SK-N-SH treated with all-trans-retinoic acid at 6 μM for 48 hours (cell line): ENCODE measurements at regions not wholly inside any gene's neighbourhood (a gene's known extent, or its start where the extent isn't known, plus 50 kb on each side); places are given as distances from the start of the nearest gene placed in this dataset.

Source experiments
- ATAC-seq: fragments of 200-7000 bp; cut with Tn5 transposase; 3 replicates; pipeline ENCODE4 v1.9.1; 2020; ENCODE audit warnings: mild to moderate bottlenecking, moderate library complexity
- ARNTL ChIP-seq: fragments of 450-650 bp; formaldehyde crosslinking; IDR thresholded peaks from 2 replicates; pipeline ENCODE4 v1.5.0; 2020; ENCODE audit warnings: low read depth, mild to moderate bottlenecking, moderate library complexity, borderline replicate concordance
- CREB5 ChIP-seq: fragments of 250-450 bp; sonication (Bioruptor Pico); IDR thresholded peaks from 2 replicates; pipeline ENCODE4 v1.5.1; 2020; ENCODE audit warnings: low read depth, mild to moderate bottlenecking, moderate library complexity
- CSDC2 ChIP-seq: fragments of 250-450 bp; sonication (Bioruptor Pico); IDR thresholded peaks from 2 replicates; pipeline ENCODE4 v1.5.0; 2020; ENCODE audit warnings: mild to moderate bottlenecking, moderate library complexity
- ESRRG ChIP-seq: fragments of 250-450 bp; sonication (Bioruptor Pico); IDR thresholded peaks from 2 replicates; pipeline ENCODE4 v1.6.1; 2021; ENCODE audit warnings: mild to moderate bottlenecking
- GLIS3 ChIP-seq: fragments of 250-450 bp; sonication (Bioruptor Pico); IDR thresholded peaks from 2 replicates; pipeline ENCODE4 v1.5.0; 2020; ENCODE audit warnings: mild to moderate bottlenecking, moderate library complexity
- ISL1 ChIP-seq: fragments of 250-450 bp; sonication (Bioruptor Pico); IDR thresholded peaks from 2 replicates; pipeline ENCODE4 v2.1.2; 2022; ENCODE audit warnings: mild to moderate bottlenecking, moderate library complexity
- OSR1 ChIP-seq: fragments of 250-450 bp; sonication (Bioruptor Pico); IDR thresholded peaks from 2 replicates; pipeline ENCODE4 v1.8.0; 2022; ENCODE audit warnings: moderate library complexity, mild to moderate bottlenecking, inconsistent platforms
- PATZ1 ChIP-seq: fragments of 250-450 bp; sonication (Bioruptor Pico); IDR thresholded peaks from 2 replicates; pipeline ENCODE4 v1.8.0; 2020; ENCODE audit warnings: mild to moderate bottlenecking, moderate library complexity, borderline replicate concordance
- PPARA ChIP-seq: fragments of 250-450 bp; sonication (Bioruptor Pico); IDR thresholded peaks from 2 replicates; pipeline ENCODE4 v1.5.0; 2020; ENCODE audit warnings: mild to moderate bottlenecking, borderline replicate concordance
- RARB ChIP-seq: fragments of 250-450 bp; sonication (Bioruptor Pico); IDR thresholded peaks from 2 replicates; pipeline ENCODE4 v1.8.0; 2021; ENCODE audit warnings: mild to moderate bottlenecking, moderate library complexity
- SNAI2 ChIP-seq: fragments of 250-450 bp; sonication (Bioruptor Pico); IDR thresholded peaks from 2 replicates; pipeline ENCODE4 v1.5.0; 2020; ENCODE audit warnings: mild to moderate bottlenecking, moderate library complexity
- TCF4 ChIP-seq: fragments of 250-450 bp; sonication (Bioruptor Pico); IDR thresholded peaks from 2 replicates; pipeline ENCODE4 v1.8.0; 2021; ENCODE audit warnings: mild to moderate bottlenecking, moderate library complexity, borderline replicate concordance
- TOX ChIP-seq: fragments of 250-450 bp; sonication (Bioruptor Pico); IDR thresholded peaks from 2 replicates; pipeline ENCODE4 v1.8.0; 2021; ENCODE audit warnings: mild to moderate bottlenecking, moderate library complexity, borderline replicate concordance
- ZC3H10 ChIP-seq: fragments of 250-450 bp; sonication (Bioruptor Pico); IDR thresholded peaks from 2 replicates; pipeline ENCODE4 v1.5.1; 2021; ENCODE audit warnings: mild to moderate bottlenecking, moderate library complexity
- ZFP3 ChIP-seq: fragments of 250-450 bp; sonication (Bioruptor Pico); IDR thresholded peaks from 2 replicates; pipeline ENCODE4 v1.5.0; 2020; ENCODE audit warnings: mild to moderate bottlenecking, moderate library complexity
- ZFP30 ChIP-seq: fragments of 450-650 bp; formaldehyde crosslinking; IDR thresholded peaks from 2 replicates; pipeline ENCODE4 v1.5.0; 2022; ENCODE audit warnings: mild to moderate bottlenecking, moderate library complexity
- ZNF70 ChIP-seq: fragments of 450-650 bp; formaldehyde crosslinking; IDR thresholded peaks from 2 replicates; pipeline ENCODE4 v1.5.0; 2020; ENCODE audit warnings: mild to moderate bottlenecking, moderate library complexity
- ZNF8 ChIP-seq: fragments of 450-650 bp; formaldehyde crosslinking; IDR thresholded peaks from 2 replicates; pipeline ENCODE4 v1.5.0; 2020; ENCODE audit warnings: mild to moderate bottlenecking, moderate library complexity
- TF ChIP-seq, protein P1 (sequence below): fragments of 250-450 bp; sonication (Bioruptor Pico); IDR thresholded peaks from 2 replicates; pipeline ENCODE4 v1.5.0; 2020; ENCODE audit warnings: mild to moderate bottlenecking, moderate library complexity
- TF ChIP-seq, protein P2 (sequence below): fragments of 250-450 bp; sonication (Bioruptor Pico); IDR thresholded peaks from 2 replicates; pipeline ENCODE4 v1.8.0; 2021; ENCODE audit warnings: low read depth, mild to moderate bottlenecking, moderate library complexity, borderline replicate concordance

- TF ChIP-seq, protein P1, sequence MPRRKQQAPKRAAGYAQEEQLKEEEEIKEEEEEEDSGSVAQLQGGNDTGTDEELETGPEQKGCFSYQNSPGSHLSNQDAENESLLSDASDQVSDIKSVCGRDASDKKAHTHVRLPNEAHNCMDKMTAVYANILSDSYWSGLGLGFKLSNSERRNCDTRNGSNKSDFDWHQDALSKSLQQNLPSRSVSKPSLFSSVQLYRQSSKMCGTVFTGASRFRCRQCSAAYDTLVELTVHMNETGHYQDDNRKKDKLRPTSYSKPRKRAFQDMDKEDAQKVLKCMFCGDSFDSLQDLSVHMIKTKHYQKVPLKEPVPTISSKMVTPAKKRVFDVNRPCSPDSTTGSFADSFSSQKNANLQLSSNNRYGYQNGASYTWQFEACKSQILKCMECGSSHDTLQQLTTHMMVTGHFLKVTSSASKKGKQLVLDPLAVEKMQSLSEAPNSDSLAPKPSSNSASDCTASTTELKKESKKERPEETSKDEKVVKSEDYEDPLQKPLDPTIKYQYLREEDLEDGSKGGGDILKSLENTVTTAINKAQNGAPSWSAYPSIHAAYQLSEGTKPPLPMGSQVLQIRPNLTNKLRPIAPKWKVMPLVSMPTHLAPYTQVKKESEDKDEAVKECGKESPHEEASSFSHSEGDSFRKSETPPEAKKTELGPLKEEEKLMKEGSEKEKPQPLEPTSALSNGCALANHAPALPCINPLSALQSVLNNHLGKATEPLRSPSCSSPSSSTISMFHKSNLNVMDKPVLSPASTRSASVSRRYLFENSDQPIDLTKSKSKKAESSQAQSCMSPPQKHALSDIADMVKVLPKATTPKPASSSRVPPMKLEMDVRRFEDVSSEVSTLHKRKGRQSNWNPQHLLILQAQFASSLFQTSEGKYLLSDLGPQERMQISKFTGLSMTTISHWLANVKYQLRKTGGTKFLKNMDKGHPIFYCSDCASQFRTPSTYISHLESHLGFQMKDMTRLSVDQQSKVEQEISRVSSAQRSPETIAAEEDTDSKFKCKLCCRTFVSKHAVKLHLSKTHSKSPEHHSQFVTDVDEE: no peak
- TF ChIP-seq ZFP30 (no peak), ISL1 (CRISPR knock-in tag) (no peak), PPARA (CRISPR knock-in tag) (no peak), TCF4 (no peak), ZC3H10 (CRISPR knock-in tag) (no peak), ZNF8 (no peak), OSR1 (CRISPR knock-in tag) (no peak), ESRRG (CRISPR knock-in tag) (no peak), SNAI2 (no peak), CREB5 (CRISPR knock-in tag) (no peak), GLIS3 (no peak), CSDC2 (CRISPR knock-in tag) (no peak), ZNF70 (CRISPR knock-in tag) (no peak), RARB (CRISPR knock-in tag) (no peak), TOX (CRISPR knock-in tag) (no peak), ARNTL (CRISPR knock-in tag) (no peak)
- TF ChIP-seq, protein P2, sequence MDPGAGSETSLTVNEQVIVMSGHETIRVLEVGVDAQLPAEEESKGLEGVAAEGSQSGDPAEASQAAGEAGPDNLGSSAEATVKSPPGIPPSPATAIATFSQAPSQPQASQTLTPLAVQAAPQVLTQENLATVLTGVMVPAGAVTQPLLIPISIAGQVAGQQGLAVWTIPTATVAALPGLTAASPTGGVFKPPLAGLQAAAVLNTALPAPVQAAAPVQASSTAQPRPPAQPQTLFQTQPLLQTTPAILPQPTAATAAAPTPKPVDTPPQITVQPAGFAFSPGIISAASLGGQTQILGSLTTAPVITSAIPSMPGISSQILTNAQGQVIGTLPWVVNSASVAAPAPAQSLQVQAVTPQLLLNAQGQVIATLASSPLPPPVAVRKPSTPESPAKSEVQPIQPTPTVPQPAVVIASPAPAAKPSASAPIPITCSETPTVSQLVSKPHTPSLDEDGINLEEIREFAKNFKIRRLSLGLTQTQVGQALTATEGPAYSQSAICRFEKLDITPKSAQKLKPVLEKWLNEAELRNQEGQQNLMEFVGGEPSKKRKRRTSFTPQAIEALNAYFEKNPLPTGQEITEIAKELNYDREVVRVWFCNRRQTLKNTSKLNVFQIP (CRISPR knock-in tag): no peak
- no peak for ATAC-seq
Observed at GRCh38 chr9:19660019-19660418, 128.8 kb downstream of the SLC24A2 start.

GRCh38 chr9:19656704-19657103 is 132.1 kb downstream of the SLC24A2 start:
- ATAC-seq: no peak
- TF ChIP-seq TCF4: no peak
- TF ChIP-seq OSR1 (CRISPR knock-in tag): no peak
- no peak for TF ChIP-seq ZNF70 (CRISPR knock-in tag)
- TF ChIP-seq ESRRG (CRISPR knock-in tag): no peak
- no peak for TF ChIP-seq CSDC2 (CRISPR knock-in tag)
- no peak for TF ChIP-seq ZFP3 (CRISPR knock-in tag)
- TF ChIP-seq TOX (CRISPR knock-in tag): no peak
- TF ChIP-seq GLIS3: no peak
- no peak for TF ChIP-seq ZNF8
- TF ChIP-seq, protein P2 (CRISPR knock-in tag): no peak
- TF ChIP-seq PATZ1: no peak

DNA sequence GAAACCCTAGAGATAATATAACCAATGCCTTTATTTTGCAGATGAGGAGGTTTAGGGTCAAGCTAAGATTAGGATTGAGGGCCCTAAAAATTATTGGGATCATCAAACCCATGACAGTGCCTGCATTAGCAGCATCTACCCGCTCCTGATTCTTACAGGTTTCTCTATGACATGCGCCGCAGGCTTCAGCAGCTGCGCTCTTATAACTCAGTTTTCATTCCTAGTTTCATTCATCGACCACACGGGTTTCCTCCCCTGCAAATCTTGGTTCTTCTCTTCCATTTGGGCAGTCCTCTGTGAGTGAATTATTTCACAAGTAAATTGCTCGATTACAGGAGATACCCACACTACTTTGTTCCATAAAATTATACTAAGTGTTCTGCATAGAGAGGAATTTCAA is 137.2 kb downstream of the SLC24A2 start:
- no peak for ATAC-seq
- TF ChIP-seq ARNTL (CRISPR knock-in tag) (no peak), ZFP3 (CRISPR knock-in tag) (no peak)
- TF ChIP-seq, protein P1: no peak
- TF ChIP-seq, all 23 proteins: peak for 0
